ENCODE measurements at regions not wholly inside any gene's neighbourhood (a gene's known extent, or its start where the extent isn't known, plus 50 kb on each side); places are given as distances from the start of the nearest gene placed in this dataset.

DNA sequence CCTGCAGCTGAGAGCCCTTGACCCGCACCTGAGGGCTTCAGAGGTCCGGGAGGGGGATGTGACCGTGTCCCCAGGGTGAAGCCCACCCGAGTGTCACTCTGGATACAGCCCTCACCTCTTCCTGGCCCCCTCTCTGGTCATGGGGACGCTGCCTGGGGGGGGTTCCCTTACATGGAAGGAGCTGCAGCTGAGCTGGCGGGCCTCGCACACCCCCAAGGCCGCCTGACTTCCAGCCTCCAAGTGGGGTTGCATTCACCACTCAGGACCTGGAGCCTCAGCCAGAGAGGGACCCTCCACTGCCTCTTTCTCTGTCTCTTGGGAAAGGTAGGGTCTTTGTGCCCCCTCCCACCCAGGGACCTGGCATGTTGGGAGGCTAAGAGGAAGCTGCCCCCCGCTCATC, 284.6 kb downstream of the SEC14L1 start:
- DNase-seq = no peak
- no peaks in the 10 kb centered on the region for H3K27me3 ChIP-seq (replicated peaks; ENCODE audit: control insufficient read depth, insufficient read depth, low read length, poor library complexity, severe bottlenecking)
- no peaks in the 10 kb centered on the region for H3K9me3 ChIP-seq (ENCODE audit: control insufficient read depth, low read length)
- peaks cover 72% of the 10 kb centered on the region for H3K4me1 ChIP-seq (ENCODE audit: control insufficient read depth, insufficient read depth, low read length, poor library complexity, severe bottlenecking)
- H3K27ac ChIP-seq (ENCODE audit: insufficient read depth, low read length, poor library complexity, severe bottlenecking) = peak overlapping the region; percentile 53
- peaks cover 8% of the 10 kb centered on the region for H3K36me3 ChIP-seq (ENCODE audit: control insufficient read depth, insufficient read depth, low read length)
- H3K4me3 ChIP-seq (ENCODE audit: insufficient read depth, low read depth, low read length, poor library complexity, severe bottlenecking) = no peak overlapping the region

- Histone ChIP-seq H3K27ac (ENCODE audit: insufficient read depth, low read length, poor library complexity, severe bottlenecking) (peak overlapping the region; percentile 53), H3K9me3 (ENCODE audit: control insufficient read depth, low read length) (no peaks in the 10 kb centered on the region), H3K4me3 (ENCODE audit: insufficient read depth, low read depth, low read length, poor library complexity, severe bottlenecking) (no peak overlapping the region), H3K27me3 (replicated peaks; ENCODE audit: control insufficient read depth, insufficient read depth, low read length, poor library complexity, severe bottlenecking) (no peaks in the 10 kb centered on the region), H3K4me1 (ENCODE audit: control insufficient read depth, insufficient read depth, low read length, poor library complexity, severe bottlenecking) (peaks cover 68% of the 10 kb centered on the region), H3K36me3 (ENCODE audit: control insufficient read depth, insufficient read depth, low read length) (peaks cover 8% of the 10 kb centered on the region)
- DNase-seq = no peak
These were observed 285.2 kb downstream of the SEC14L1 start for GRCh38 chr17:77425791-77426641.

GRCh38 chr17:77426676-77427386, 286.1 kb downstream of the SEC14L1 start:
- Histone ChIP-seq H3K27me3 (replicated peaks; ENCODE audit: control insufficient read depth, insufficient read depth, low read length, poor library complexity, severe bottlenecking) (no peaks in the 10 kb centered on the region), H3K36me3 (ENCODE audit: control insufficient read depth, insufficient read depth, low read length) (peaks cover 8% of the 10 kb centered on the region), H3K4me3 (ENCODE audit: insufficient read depth, low read depth, low read length, poor library complexity, severe bottlenecking) (no peak overlapping the region), H3K9me3 (ENCODE audit: control insufficient read depth, low read length) (no peaks in the 10 kb centered on the region), H3K4me1 (ENCODE audit: control insufficient read depth, insufficient read depth, low read length, poor library complexity, severe bottlenecking) (peaks cover 61% of the 10 kb centered on the region), H3K27ac (ENCODE audit: insufficient read depth, low read length, poor library complexity, severe bottlenecking) (peak overlapping the region; percentile 53)
- DNase-seq = no peak

GRCh38 chr17:77427391-77427991, 286.7 kb downstream of the SEC14L1 start:
- H3K27me3 ChIP-seq (replicated peaks; ENCODE audit: control insufficient read depth, insufficient read depth, low read length, poor library complexity, severe bottlenecking) = no peaks in the 10 kb centered on the region
- H3K9me3 ChIP-seq (ENCODE audit: control insufficient read depth, low read length) = no peaks in the 10 kb centered on the region
- H3K4me3 ChIP-seq (ENCODE audit: insufficient read depth, low read depth, low read length, poor library complexity, severe bottlenecking) = no peak overlapping the region
- no peak for DNase-seq
- H3K36me3 ChIP-seq (ENCODE audit: control insufficient read depth, insufficient read depth, low read length) = peaks cover 8% of the 10 kb centered on the region
- peak overlapping the region; percentile 44 for H3K27ac ChIP-seq (ENCODE audit: insufficient read depth, low read length, poor library complexity, severe bottlenecking)
- H3K4me1 ChIP-seq (ENCODE audit: control insufficient read depth, insufficient read depth, low read length, poor library complexity, severe bottlenecking) = peaks cover 63% of the 10 kb centered on the region

- DNase-seq = no peak
- Histone ChIP-seq H3K4me3 (ENCODE audit: insufficient read depth, low read depth, low read length, poor library complexity, severe bottlenecking) (no peak overlapping the region), H3K9me3 (ENCODE audit: control insufficient read depth, low read length) (no peaks in the 10 kb centered on the region), H3K4me1 (ENCODE audit: control insufficient read depth, insufficient read depth, low read length, poor library complexity, severe bottlenecking) (peaks cover 69% of the 10 kb centered on the region), H3K27me3 (replicated peaks; ENCODE audit: control insufficient read depth, insufficient read depth, low read length, poor library complexity, severe bottlenecking) (no peaks in the 10 kb centered on the region), H3K27ac (ENCODE audit: insufficient read depth, low read length, poor library complexity, severe bottlenecking) (no peak overlapping the region), H3K36me3 (ENCODE audit: control insufficient read depth, insufficient read depth, low read length) (peaks cover 8% of the 10 kb centered on the region)
These were observed 287.4 kb downstream of the SEC14L1 start for GRCh38 chr17:77428020-77428748.

GRCh38 chr17:77428749-77429368, 288.1 kb downstream of the SEC14L1 start:
- no peak overlapping the region for H3K4me3 ChIP-seq (ENCODE audit: insufficient read depth, low read depth, low read length, poor library complexity, severe bottlenecking)
- no peak overlapping the region for H3K27ac ChIP-seq (ENCODE audit: insufficient read depth, low read length, poor library complexity, severe bottlenecking)
- peaks cover 76% of the 10 kb centered on the region for H3K4me1 ChIP-seq (ENCODE audit: control insufficient read depth, insufficient read depth, low read length, poor library complexity, severe bottlenecking)
- no peaks in the 10 kb centered on the region for H3K27me3 ChIP-seq (replicated peaks; ENCODE audit: control insufficient read depth, insufficient read depth, low read length, poor library complexity, severe bottlenecking)
- H3K9me3 ChIP-seq (ENCODE audit: control insufficient read depth, low read length) = no peaks in the 10 kb centered on the region
- H3K36me3 ChIP-seq (ENCODE audit: control insufficient read depth, insufficient read depth, low read length) = peaks cover 2% of the 10 kb centered on the region
- DNase-seq = no peak

DNA sequence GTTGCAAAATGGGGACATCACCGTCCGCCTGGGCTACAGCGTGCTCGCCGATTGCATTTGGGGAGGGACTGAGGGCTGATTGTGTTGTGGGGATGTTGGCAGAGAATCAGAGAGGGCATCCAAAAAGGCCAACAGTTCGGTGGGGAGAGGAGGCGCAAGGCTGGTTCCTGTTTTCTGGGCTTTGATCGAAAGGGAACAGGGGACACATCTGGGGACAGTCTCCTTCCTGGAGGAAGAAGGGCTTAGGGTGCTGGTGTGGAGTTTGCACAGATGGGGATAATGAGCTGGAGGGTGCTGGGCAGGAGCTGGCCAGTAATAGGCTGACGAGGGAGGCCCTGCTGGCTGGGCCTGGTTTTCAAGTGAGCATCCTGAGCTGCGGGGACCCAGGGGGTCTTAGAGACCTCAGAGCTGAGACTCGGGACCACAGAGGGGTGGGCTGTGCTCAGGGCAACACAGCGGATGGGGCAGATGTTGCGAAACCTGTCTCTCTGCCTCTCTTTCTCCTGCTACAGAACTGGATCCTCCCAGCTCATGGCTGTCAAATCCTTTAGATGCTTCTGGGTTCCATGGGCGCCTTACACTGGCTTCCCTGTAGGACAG, 288.7 kb downstream of the SEC14L1 start:
- no peaks in the 10 kb centered on the region for H3K27me3 ChIP-seq (replicated peaks; ENCODE audit: control insufficient read depth, insufficient read depth, low read length, poor library complexity, severe bottlenecking)
- DNase-seq = no peak
- H3K4me1 ChIP-seq (ENCODE audit: control insufficient read depth, insufficient read depth, low read length, poor library complexity, severe bottlenecking) = peaks cover 82% of the 10 kb centered on the region
- peak overlapping the region; percentile 24 for H3K27ac ChIP-seq (ENCODE audit: insufficient read depth, low read length, poor library complexity, severe bottlenecking)
- no peaks in the 10 kb centered on the region for H3K9me3 ChIP-seq (ENCODE audit: control insufficient read depth, low read length)
- no peak overlapping the region for H3K4me3 ChIP-seq (ENCODE audit: insufficient read depth, low read depth, low read length, poor library complexity, severe bottlenecking)
- H3K36me3 ChIP-seq (ENCODE audit: control insufficient read depth, insufficient read depth, low read length) = no peaks in the 10 kb centered on the region

GRCh38 chr17:77429969-77430752, 289.4 kb downstream of the SEC14L1 start:
- H3K27ac ChIP-seq (ENCODE audit: insufficient read depth, low read length, poor library complexity, severe bottlenecking) = peak overlapping the region; percentile 24
- DNase-seq = peak; percentile 67 to 75 (median 68)

More at GRCh38 chr17:77429969-77430752, 289.4 kb downstream of the SEC14L1 start:
- Histone ChIP-seq H3K36me3 (ENCODE audit: control insufficient read depth, insufficient read depth, low read length) (no peaks in the 10 kb centered on the region), H3K27me3 (replicated peaks; ENCODE audit: control insufficient read depth, insufficient read depth, low read length, poor library complexity, severe bottlenecking) (no peaks in the 10 kb centered on the region), H3K4me3 (ENCODE audit: insufficient read depth, low read depth, low read length, poor library complexity, severe bottlenecking) (no peak overlapping the region), H3K9me3 (ENCODE audit: control insufficient read depth, low read length) (no peaks in the 10 kb centered on the region), H3K4me1 (ENCODE audit: control insufficient read depth, insufficient read depth, low read length, poor library complexity, severe bottlenecking) (peaks cover 82% of the 10 kb centered on the region)

Measured in effector memory CD4-positive, alpha-beta T cell (primary cell).